HG03457 (cell line): ENCODE measurements at regions not wholly inside any gene's neighbourhood (a gene's known extent, or its start where the extent isn't known, plus 50 kb on each side); places are given as distances from the start of the nearest gene placed in this dataset.
"Not testable (repeated sequence)": the region's sequence is repeated elsewhere in the genome, so short reads cannot be mapped to it uniquely, and the experiment has no call there.

ENCODE experiments used
- ATAC-seq: cut with Tn5 transposase; IDR thresholded peaks from one replicate; pipeline ENCODE4 v1.9.1; 2021; ENCODE audit warnings: moderate number of reproducible peaks; ENCODE audit not compliant: unreplicated experiment

DNA sequence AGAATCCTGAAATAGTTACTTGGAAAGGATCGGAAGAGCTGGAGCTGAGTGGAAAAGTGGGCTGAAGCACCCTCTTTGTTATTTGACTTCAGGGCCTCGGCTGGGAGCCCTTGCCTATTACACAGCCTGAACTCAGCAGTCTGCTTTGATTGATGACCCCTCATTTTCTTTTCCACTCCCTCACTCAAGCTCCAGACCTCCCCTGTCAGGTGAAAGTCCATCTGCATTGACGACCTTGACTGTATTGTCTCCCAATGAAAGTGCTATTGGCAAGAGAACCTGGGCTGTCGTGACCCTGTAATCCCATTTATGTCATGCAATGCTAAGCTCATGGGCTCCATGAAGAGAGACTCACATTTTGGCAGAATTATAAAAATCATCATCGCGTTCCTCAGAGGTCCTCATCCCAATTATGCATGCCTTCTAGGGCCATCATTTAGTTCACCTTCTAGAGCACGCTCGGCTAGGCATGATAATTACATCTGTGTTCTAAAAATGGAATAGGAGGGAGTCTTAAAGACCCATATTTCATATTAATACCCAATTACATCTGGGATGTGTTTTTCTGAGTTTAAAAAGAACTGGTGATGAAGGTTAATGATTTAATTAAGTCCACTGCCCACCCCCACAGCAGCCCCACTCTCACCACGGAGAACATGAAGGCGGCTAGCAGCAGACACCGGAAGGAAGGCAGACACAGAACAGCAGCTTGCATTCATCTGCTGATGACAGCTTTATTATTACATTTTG, 472.5 kb downstream of the PID1 start:
- no peak for ATAC-seq

DNA sequence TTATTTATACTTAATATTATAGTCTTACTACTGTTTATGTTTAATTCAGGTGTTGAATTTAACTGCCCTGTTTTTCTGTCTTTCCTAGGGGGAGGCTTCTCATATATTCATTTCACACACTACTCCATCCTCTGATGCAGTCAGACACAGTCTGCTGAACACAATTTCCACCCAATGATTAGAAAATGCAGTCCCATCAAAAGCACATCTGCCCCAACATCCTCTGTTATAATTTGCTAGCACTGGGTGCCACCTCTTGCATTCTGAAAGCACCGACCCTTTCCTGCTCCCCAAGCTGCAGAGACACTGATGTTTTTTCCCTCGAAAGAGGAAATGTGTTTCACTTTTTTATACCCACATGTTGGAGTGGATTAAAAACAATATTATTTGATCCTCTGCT, 474.7 kb downstream of the PID1 start:
- ATAC-seq = no peak

GRCh38 chr2:228793116-228793515, 478.0 kb downstream of the PID1 start:
- ATAC-seq = no peak

- no peak for ATAC-seq
Measured at GRCh38 chr2:228786901-228787300, 484.2 kb downstream of the PID1 start.

GRCh38 chr2:228782281-228782680, 488.8 kb downstream of the PID1 start:
- ATAC-seq = no peak

- ATAC-seq = no peak
Measured at GRCh38 chr2:228777855-228778355, 493.2 kb downstream of the PID1 start.

DNA sequence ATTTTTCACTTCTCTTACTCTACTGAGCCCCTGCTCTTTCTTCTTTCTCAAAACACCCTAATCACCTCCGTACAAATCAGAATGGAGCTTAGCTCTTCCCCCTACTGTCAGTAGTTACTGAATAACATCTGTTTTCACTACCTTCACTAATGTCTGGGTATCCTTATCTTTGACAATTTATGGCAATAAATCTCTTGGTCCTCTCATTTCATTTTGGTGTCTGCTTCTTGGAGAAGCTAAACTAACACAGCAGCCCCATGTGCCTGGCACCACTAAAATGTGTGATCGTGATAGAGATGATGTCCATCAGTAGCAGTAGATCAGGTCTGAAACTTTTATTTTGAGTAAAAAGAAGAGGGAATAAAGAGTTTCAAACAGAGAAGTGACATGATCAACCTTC, 496.5 kb downstream of the PID1 start:
- no peak for ATAC-seq

DNA sequence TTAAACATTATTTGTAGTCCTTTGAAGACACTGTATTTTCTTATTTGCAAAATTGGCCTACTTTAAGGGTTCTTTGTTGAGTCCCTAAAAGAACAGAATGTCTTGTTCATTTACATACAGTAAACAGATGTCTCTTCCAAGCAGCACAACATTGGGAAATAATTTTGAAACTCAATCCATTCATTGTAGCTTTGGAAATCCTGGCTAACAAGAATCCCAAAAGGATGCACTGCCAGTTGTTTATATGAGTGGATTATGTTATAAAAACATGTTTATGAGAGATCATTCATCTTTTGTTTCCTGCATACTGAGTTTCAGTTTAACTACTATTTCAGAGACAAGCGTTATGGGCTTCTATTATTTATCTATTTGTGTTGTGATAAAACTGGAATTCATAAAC, 499.3 kb downstream of the PID1 start:
- no peak for ATAC-seq

GRCh38 chr2:228771315-228771714, 499.8 kb downstream of the PID1 start:
- no peak for ATAC-seq

DNA sequence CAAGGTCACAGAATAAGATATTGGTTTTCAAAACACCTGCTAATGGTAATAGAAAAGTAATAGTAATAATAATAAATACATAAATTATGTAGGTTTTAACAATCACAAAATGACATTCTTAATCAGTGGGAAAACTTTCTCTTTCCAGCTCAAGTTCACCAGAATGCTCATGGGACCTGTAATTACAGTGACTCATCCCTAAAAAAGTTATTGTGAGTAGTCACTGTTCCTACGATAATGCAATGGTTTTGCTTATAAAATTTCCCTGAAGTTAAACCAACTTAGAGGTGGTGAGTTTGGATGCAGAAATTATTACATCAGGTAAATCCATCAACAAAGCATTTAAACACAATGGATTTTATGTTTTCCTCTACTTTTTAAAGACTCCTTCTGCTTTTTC, 502.3 kb downstream of the PID1 start:
- no peak for ATAC-seq

- not testable (repeated sequence) for ATAC-seq
Measured at GRCh38 chr2:228768141-228768540, 502.9 kb downstream of the PID1 start.

- ATAC-seq = no peak
Measured at GRCh38 chr2:228767196-228767595, 503.9 kb downstream of the PID1 start.

- no peak for ATAC-seq
Measured at GRCh38 chr2:228763379-228763981, 507.6 kb downstream of the PID1 start.

DNA sequence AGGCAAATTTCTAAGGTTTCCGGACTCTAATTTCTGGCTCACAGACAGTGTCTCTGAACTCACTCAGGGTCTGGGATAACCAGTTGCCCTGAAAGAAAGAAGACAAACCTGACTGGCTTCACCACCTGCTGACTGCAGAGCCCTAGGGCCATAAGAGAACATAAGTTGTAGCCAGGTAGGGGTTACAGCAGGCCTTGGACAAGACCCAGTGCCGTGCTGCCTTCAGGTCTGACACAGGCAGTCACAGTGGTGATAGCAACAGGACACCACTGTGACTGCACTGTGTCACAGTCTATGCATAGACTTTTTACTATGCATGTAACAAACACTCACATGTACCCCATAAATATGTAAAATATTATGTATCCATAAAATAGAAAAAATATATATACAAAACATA, 508.5 kb downstream of the PID1 start:
- ATAC-seq = no peak

DNA sequence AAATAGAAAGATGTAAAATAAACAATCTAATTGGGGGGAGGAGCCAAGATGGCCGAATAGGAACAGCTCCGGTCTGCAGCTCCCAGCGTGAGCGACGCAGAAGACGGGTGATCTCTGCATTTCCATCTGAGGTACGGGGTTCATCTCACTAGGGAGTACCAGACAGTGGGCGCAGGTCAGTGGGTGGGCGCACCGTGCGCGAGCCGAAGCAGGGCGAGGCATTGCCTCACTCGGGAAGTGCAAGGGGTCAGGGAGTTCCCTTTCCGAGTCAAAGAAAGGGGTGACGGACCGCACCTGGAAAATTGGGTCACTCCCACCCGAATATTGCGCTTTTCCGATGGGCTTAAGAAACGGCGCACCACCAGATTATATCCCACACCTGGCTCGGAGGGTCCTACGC, 515.4 kb downstream of the PID1 start:
- not testable (repeated sequence) for ATAC-seq

DNA sequence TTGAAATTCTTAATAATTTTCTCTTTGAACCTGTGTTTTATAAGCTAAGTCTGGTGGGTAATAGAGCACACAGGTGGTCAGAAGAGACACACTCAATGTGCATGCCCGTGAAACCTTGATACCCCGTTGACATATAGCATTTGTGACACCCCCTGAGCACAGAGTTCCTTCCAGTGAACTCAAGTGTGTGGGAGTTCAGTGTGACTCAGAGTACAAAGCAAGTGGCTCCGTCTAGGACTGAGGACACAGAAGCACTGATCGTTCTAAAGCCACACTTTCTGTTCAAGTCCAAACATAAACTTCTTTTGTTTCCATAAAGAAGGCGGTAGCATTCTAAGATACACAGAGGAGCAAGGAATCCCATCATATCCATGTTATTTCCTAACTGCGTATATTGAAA, 523.6 kb downstream of the PID1 start:
- no peak for ATAC-seq

DNA sequence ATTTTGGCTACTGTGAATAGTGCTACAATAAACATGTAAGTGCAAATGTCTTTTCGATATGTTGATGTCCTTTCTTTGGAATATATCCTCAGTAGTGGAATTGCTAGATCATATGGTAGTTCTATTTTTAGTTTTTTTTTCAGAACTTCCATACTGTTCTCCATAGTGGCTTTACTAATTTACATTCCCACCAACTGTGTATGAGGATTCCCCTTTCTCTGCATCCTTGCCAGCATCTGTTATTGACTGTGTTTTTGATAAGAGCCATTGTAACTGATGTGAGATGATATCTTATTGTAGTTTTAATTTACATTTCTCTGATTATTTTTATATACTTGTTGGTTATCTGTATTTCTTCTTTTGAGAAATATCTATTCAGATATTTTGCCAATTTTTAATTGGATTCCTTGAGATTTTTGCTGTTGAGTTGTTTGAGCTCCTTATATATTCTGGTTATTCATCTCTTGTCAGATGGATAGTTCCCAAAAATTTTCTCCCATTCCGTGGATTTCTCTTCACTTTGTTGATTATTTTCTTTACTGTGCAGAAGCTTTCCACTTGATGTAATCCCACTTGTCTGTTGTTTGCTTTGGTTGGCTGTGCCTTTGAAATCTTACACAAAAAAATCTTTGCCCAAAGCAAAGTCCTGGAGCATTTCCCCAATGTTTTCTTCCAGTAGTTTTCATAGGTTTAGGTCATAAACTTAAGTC, 532.3 kb downstream of the PID1 start:
- no peak for ATAC-seq

DNA sequence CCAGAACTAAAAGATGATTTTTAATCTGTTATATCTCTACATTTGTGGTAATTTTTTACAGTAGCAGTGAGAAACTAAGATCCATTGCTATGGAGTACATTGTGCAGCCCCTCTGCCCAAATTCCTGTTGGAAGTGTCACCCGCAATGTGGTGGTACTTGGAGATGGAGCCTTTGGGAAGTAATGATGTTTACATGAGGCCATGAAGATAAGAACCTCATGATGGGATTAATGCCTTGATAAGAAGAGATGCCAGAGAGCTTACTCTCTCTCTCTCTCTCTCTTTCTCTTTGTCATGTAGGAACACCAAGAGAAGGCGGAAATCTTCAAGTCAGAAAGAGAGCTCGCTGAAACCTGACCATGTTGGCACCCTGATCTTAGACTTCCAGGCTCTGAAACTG, 535.4 kb downstream of the PID1 start:
- no peak for ATAC-seq

GRCh38 chr2:228731517-228731916, 539.6 kb downstream of the PID1 start:
- no peak for ATAC-seq

- ATAC-seq = no peak
Measured at GRCh38 chr2:228728961-228729360, 542.1 kb downstream of the PID1 start.

DNA sequence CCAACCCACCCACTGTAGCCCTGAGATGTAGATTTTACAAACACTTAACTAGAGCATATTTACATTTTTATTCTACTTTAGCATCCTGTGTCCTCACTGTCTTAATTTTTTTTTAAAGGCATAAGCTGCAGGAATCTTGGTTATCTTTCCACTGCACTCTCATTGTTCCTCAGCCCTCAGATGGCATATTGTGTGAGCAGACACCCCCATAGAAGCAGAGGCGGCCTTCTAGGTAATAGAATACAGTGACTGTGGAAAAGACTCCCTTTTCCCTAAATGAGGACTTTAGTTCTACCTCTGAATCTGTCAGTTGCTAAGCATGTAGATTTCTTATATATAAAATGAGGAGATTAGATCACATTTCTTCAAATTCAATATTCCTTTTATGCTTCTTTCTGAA, 543.5 kb upstream of the SPHKAP start:
- no peak for ATAC-seq

GRCh38 chr2:228723599-228723998, 542.1 kb upstream of the SPHKAP start:
- no peak for ATAC-seq
